ENCODE measurements at regions not wholly inside any gene's neighbourhood (a gene's known extent, or its start where the extent isn't known, plus 50 kb on each side); places are given as distances from the start of the nearest gene placed in this dataset.

DNA sequence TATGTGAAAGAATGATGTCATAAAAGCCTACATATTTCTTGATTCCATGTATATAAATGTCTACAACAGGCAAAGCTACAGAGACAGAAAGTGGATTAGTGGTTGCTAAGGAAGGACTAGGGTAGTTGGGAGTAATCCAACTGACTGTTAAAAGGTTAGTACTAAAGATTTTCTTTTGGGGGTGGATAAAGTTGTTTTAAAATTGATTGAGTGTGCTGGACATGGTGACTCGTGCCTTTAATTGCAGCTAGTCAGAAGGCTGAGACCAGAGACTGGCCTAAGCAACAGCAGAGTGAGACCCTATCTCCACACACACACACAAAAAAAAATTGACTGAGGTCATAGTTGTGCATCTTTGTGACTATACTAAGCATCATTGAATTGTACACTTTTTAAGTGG is 234.3 kb downstream of the C12orf50 start:
- Histone ChIP-seq H3K79me2 (replicated peaks; ENCODE audit: insufficient read depth, low read length) (no peaks in the 10 kb centered on the region), H3K27ac (ENCODE audit: low read length) (no peak overlapping the region), H4K20me1 (ENCODE audit: insufficient read depth) (no peaks in the 10 kb centered on the region), H2AFZ (ENCODE audit: low read depth, low read length) (no peak overlapping the region), H3K9me2 (ENCODE audit: insufficient read depth, low read length) (no peaks in the 10 kb centered on the region), H3K4me3 (ENCODE audit: low read length) (no peak overlapping the region), H3K4me2 (ENCODE audit: low read length) (no peak overlapping the region), H3F3A (ENCODE audit: insufficient read depth, low read length, poor library complexity, severe bottlenecking) (no peaks in the 10 kb centered on the region), H3K9ac (ENCODE audit: low read length) (no peak overlapping the region), H3K27me3 (ENCODE audit: insufficient read depth, low read depth, low read length) (no peaks in the 10 kb centered on the region), H3K36me3 (ENCODE audit: insufficient read depth, low read length) (no peaks in the 10 kb centered on the region), H3K9me3 (ENCODE audit: low read length) (no peaks in the 10 kb centered on the region)
- TF ChIP-seq, protein P1, sequence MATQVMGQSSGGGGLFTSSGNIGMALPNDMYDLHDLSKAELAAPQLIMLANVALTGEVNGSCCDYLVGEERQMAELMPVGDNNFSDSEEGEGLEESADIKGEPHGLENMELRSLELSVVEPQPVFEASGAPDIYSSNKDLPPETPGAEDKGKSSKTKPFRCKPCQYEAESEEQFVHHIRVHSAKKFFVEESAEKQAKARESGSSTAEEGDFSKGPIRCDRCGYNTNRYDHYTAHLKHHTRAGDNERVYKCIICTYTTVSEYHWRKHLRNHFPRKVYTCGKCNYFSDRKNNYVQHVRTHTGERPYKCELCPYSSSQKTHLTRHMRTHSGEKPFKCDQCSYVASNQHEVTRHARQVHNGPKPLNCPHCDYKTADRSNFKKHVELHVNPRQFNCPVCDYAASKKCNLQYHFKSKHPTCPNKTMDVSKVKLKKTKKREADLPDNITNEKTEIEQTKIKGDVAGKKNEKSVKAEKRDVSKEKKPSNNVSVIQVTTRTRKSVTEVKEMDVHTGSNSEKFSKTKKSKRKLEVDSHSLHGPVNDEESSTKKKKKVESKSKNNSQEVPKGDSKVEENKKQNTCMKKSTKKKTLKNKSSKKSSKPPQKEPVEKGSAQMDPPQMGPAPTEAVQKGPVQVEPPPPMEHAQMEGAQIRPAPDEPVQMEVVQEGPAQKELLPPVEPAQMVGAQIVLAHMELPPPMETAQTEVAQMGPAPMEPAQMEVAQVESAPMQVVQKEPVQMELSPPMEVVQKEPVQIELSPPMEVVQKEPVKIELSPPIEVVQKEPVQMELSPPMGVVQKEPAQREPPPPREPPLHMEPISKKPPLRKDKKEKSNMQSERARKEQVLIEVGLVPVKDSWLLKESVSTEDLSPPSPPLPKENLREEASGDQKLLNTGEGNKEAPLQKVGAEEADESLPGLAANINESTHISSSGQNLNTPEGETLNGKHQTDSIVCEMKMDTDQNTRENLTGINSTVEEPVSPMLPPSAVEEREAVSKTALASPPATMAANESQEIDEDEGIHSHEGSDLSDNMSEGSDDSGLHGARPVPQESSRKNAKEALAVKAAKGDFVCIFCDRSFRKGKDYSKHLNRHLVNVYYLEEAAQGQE (IDR thresholded peaks at IDR 0.05; ENCODE audit: borderline replicate concordance), result no peak
- TF ChIP-seq EZH2 (IDR thresholded peaks at IDR 0.05; ENCODE audit: borderline replicate concordance, insufficient read depth, low read length, poor library complexity, severe bottlenecking) (no peak), CTCF (IDR thresholded peaks at IDR 0.05; ENCODE audit: poor library complexity, severe bottlenecking) (no peak), SMC3 (conservative IDR thresholded peaks at IDR 0.05; ENCODE audit: poor library complexity) (no peak), EP300 (conservative IDR thresholded peaks at IDR 0.05; ENCODE audit: poor library complexity, severe bottlenecking) (no peak), POLR2AphosphoS5 (IDR thresholded peaks at IDR 0.05) (no peak), RAD21 (conservative IDR thresholded peaks at IDR 0.05) (no peak), TAF1 (IDR thresholded peaks at IDR 0.05; ENCODE audit: low read depth) (no peak), MXI1 (conservative IDR thresholded peaks at IDR 0.05; ENCODE audit: poor library complexity, severe bottlenecking) (no peak)

DNA sequence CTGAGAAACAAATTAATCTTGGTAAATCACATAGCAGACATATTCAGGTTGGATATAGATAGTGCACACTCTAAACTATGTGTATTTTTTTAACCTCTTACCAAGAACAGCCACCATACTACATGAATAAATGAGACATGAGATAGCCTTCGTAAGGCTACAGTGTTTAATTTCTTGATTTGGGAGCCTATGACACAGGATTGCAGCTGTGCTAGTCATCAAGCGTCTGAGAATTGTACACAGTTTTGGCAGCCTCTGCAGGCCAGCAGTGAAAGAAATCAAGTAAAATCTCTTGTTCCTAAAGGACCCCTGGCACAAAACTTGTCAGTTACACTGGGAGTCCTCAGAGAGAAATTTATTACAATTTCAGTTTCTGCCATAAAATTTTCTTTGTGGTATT is 236.1 kb downstream of the C12orf50 start:
- Histone ChIP-seq H3K27ac (ENCODE audit: low read length) (no peak overlapping the region), H3K27me3 (ENCODE audit: insufficient read depth, low read depth, low read length) (no peaks in the 10 kb centered on the region), H3K79me2 (replicated peaks; ENCODE audit: insufficient read depth, low read length) (no peaks in the 10 kb centered on the region), H4K20me1 (ENCODE audit: insufficient read depth) (no peaks in the 10 kb centered on the region), H3K36me3 (ENCODE audit: insufficient read depth, low read length) (no peaks in the 10 kb centered on the region), H3K4me3 (ENCODE audit: low read length) (no peak overlapping the region), H3F3A (ENCODE audit: insufficient read depth, low read length, poor library complexity, severe bottlenecking) (no peaks in the 10 kb centered on the region), H3K9me2 (ENCODE audit: insufficient read depth, low read length) (no peaks in the 10 kb centered on the region), H3K4me2 (ENCODE audit: low read length) (no peak overlapping the region), H3K9ac (ENCODE audit: low read length) (no peak overlapping the region), H3K9me3 (ENCODE audit: low read length) (no peaks in the 10 kb centered on the region), H2AFZ (ENCODE audit: low read depth, low read length) (no peak overlapping the region)
- TF ChIP-seq EZH2 (IDR thresholded peaks at IDR 0.05; ENCODE audit: borderline replicate concordance, insufficient read depth, low read length, poor library complexity, severe bottlenecking) (no peak), RAD21 (conservative IDR thresholded peaks at IDR 0.05) (no peak), CTCF (IDR thresholded peaks at IDR 0.05; ENCODE audit: poor library complexity, severe bottlenecking) (no peak), EP300 (conservative IDR thresholded peaks at IDR 0.05; ENCODE audit: poor library complexity, severe bottlenecking) (no peak), POLR2AphosphoS5 (IDR thresholded peaks at IDR 0.05) (no peak), TAF1 (IDR thresholded peaks at IDR 0.05; ENCODE audit: low read depth) (no peak), MXI1 (conservative IDR thresholded peaks at IDR 0.05; ENCODE audit: poor library complexity, severe bottlenecking) (no peak), SMC3 (conservative IDR thresholded peaks at IDR 0.05; ENCODE audit: poor library complexity) (no peak)
- TF ChIP-seq, protein P1 (IDR thresholded peaks at IDR 0.05; ENCODE audit: borderline replicate concordance), result no peak

Measured in neural cell (in vitro differentiated cells).